ENCODE measurements at regions not wholly inside any gene's neighbourhood (a gene's known extent, or its start where the extent isn't known, plus 50 kb on each side); places are given as distances from the start of the nearest gene placed in this dataset.

- no peak for TF ChIP-seq CTCF (IDR thresholded peaks at IDR 0.05; ENCODE audit: low read depth, low read length)
- no peak for TF ChIP-seq EZH2phosphoT487 (IDR thresholded peaks at IDR 0.05; ENCODE audit: low read depth)
Measured at GRCh38 chr7:94272821-94273583, 121.7 kb upstream of the COL1A2 start.

All from OCI-LY3 (cell line).